HG03439 (cell line): ENCODE measurements at regions not wholly inside any gene's neighbourhood (a gene's known extent, or its start where the extent isn't known, plus 50 kb on each side); places are given as distances from the start of the nearest gene placed in this dataset.

Experiments
- ATAC-seq: cut with Tn5 transposase; IDR thresholded peaks from one replicate; pipeline ENCODE4 v1.9.1; 2021; ENCODE audit warnings: mild to moderate bottlenecking, moderate library complexity; ENCODE audit not compliant: unreplicated experiment

GRCh38 chr20:24738058-24738775 is 210.9 kb upstream of the CST7 start:
- no peak for ATAC-seq

GRCh38 chr20:24738981-24739633 is 210.0 kb upstream of the CST7 start:
- no peak for ATAC-seq

- no peak for ATAC-seq
Observed at GRCh38 chr20:24739746-24740145, 209.3 kb upstream of the CST7 start.

- no peak for ATAC-seq
Observed at GRCh38 chr20:24741493-24742072, 207.5 kb upstream of the CST7 start.

GRCh38 chr20:24742436-24742835 is 206.6 kb upstream of the CST7 start:
- ATAC-seq: no peak

GRCh38 chr20:24742989-24743388 is 206.1 kb upstream of the CST7 start:
- no peak for ATAC-seq

GRCh38 chr20:24743641-24744040 is 205.4 kb upstream of the CST7 start:
- ATAC-seq: no peak

GRCh38 chr20:24744747-24745146 is 204.3 kb upstream of the CST7 start:
- no peak for ATAC-seq

- no peak for ATAC-seq
Observed at GRCh38 chr20:24745206-24745605, 203.9 kb upstream of the CST7 start.

GRCh38 chr20:24745617-24746350 is 203.3 kb upstream of the CST7 start:
- ATAC-seq: no peak

- no peak for ATAC-seq
Observed at GRCh38 chr20:24746351-24746685, 202.8 kb upstream of the CST7 start.

- ATAC-seq: no peak
Observed at GRCh38 chr20:24747010-24747712, 201.9 kb upstream of the CST7 start.

GRCh38 chr20:24747881-24748595 is 201.0 kb upstream of the CST7 start:
- no peak for ATAC-seq

GRCh38 chr20:24751551-24751950 is 197.5 kb upstream of the CST7 start:
- no peak for ATAC-seq

- ATAC-seq: no peak
Observed at GRCh38 chr20:24752612-24753011, 196.5 kb upstream of the CST7 start.

- ATAC-seq: no peak
Observed at GRCh38 chr20:24753130-24753529, 195.9 kb upstream of the CST7 start.

GRCh38 chr20:24754691-24755090 is 194.4 kb upstream of the CST7 start:
- no peak for ATAC-seq

GRCh38 chr20:24755411-24755922 is 193.6 kb upstream of the CST7 start:
- no peak for ATAC-seq

GRCh38 chr20:24756292-24757025 is 192.6 kb upstream of the CST7 start:
- ATAC-seq: no peak
